OCI-LY3 (cell line): ENCODE measurements at regions not wholly inside any gene's neighbourhood (a gene's known extent, or its start where the extent isn't known, plus 50 kb on each side); places are given as distances from the start of the nearest gene placed in this dataset.

Source experiments
- EZH2phosphoT487 ChIP-seq: fragments of 200-600 bp; shearing (Covaris generic); IDR thresholded peaks from 2 replicates; pipeline ENCODE4 v1.6.1; 2018; ENCODE audit warnings: antibody characterized with exemption, mixed run types, low read depth
- TF ChIP-seq, protein P1 (sequence below): fragments of 200-600, 300-600 bp; sonication (generic); IDR thresholded peaks from 2 replicates; pipeline ENCODE4 v1.5.1; 2014; ENCODE audit warnings: antibody characterized with exemption, low read length, low read depth

DNA sequence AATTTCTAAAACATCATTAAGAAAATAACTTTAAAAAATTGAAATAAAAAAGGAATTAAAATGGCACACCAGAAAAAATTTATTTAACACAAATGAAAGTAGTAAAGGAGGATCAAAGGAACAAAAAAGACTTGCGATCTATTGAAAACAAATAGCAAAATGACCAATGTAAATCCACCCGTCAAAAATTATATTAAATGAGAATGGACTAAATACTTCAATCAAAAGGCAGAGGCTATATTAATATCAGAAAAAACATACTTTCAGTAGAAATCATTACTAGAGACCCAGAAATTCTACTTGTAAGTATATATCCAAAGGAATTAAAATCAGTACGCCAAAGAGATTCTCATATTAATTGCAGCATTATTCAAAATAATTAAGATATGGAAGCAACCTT is 293.1 kb upstream of the SOX4 start:
- TF ChIP-seq, protein P1, sequence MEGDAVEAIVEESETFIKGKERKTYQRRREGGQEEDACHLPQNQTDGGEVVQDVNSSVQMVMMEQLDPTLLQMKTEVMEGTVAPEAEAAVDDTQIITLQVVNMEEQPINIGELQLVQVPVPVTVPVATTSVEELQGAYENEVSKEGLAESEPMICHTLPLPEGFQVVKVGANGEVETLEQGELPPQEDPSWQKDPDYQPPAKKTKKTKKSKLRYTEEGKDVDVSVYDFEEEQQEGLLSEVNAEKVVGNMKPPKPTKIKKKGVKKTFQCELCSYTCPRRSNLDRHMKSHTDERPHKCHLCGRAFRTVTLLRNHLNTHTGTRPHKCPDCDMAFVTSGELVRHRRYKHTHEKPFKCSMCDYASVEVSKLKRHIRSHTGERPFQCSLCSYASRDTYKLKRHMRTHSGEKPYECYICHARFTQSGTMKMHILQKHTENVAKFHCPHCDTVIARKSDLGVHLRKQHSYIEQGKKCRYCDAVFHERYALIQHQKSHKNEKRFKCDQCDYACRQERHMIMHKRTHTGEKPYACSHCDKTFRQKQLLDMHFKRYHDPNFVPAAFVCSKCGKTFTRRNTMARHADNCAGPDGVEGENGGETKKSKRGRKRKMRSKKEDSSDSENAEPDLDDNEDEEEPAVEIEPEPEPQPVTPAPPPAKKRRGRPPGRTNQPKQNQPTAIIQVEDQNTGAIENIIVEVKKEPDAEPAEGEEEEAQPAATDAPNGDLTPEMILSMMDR: no peak
- no peak for TF ChIP-seq EZH2phosphoT487
